Progenitor cell of endocrine pancreas (in vitro differentiated cells): ENCODE measurements at regions not wholly inside any gene's neighbourhood (a gene's known extent, or its start where the extent isn't known, plus 50 kb on each side); places are given as distances from the start of the nearest gene placed in this dataset.

Experiments
- DNase-seq: peaks from one replicate; pipeline ENCODE4 v3.0.0; 2021; ENCODE audit warnings: low spot score; ENCODE audit not compliant: unreplicated experiment
- H3K27ac Mint-ChIP-seq: 2 replicates; pipeline ENCODE4 v1.8.0; 2021; ENCODE audit warnings: mild to moderate bottlenecking, moderate library complexity, mixed read lengths
- H3K27me3 Mint-ChIP-seq: 2 replicates; pipeline ENCODE4 v1.8.0; 2021; ENCODE audit warnings: mixed read lengths
- H3K36me3 Mint-ChIP-seq: 2 replicates; pipeline ENCODE4 v1.8.0; 2022; ENCODE audit warnings: mixed read lengths; ENCODE audit not compliant: insufficient read depth
- H3K4me1 Mint-ChIP-seq: 2 replicates; pipeline ENCODE4 v1.8.0; 2021; ENCODE audit warnings: low read depth, mixed read lengths
- H3K4me3 Mint-ChIP-seq: 2 replicates; pipeline ENCODE4 v1.8.0; 2021; ENCODE audit warnings: low read depth, mild to moderate bottlenecking, moderate library complexity, mixed read lengths
- H3K9me3 Mint-ChIP-seq: 2 replicates; pipeline ENCODE4 v1.8.0; 2021; ENCODE audit warnings: low read depth, mixed read lengths
- CTCF ChIP-seq: fragments of 200-600 bp; sonication (generic); IDR thresholded peaks from one replicate; pipeline ENCODE4 v1.5.0; 2021; ENCODE audit warnings: antibody characterized with exemption, mild to moderate bottlenecking; ENCODE audit not compliant: unreplicated experiment

GRCh38 chr6:115675443-115675842 is 385.2 kb downstream of the FRK start:
- no peak overlapping the region for H3K4me3 Mint-ChIP-seq
- H3K36me3 Mint-ChIP-seq = no peaks in the 10 kb centered on the region
- H3K9me3 Mint-ChIP-seq = no peaks in the 10 kb centered on the region
- H3K27me3 Mint-ChIP-seq = no peaks in the 10 kb centered on the region
- no peak overlapping the region for H3K27ac Mint-ChIP-seq
- TF ChIP-seq CTCF = no peak
- no peak for DNase-seq
- no peaks in the 10 kb centered on the region for H3K4me1 Mint-ChIP-seq

GRCh38 chr6:115668781-115669180 is 391.9 kb downstream of the FRK start:
- DNase-seq = no peak
- TF ChIP-seq CTCF = no peak
- no peak overlapping the region for H3K27ac Mint-ChIP-seq
- H3K27me3 Mint-ChIP-seq = no peaks in the 10 kb centered on the region
- no peaks in the 10 kb centered on the region for H3K9me3 Mint-ChIP-seq
- H3K4me3 Mint-ChIP-seq = no peak overlapping the region
- H3K36me3 Mint-ChIP-seq = no peaks in the 10 kb centered on the region
- H3K4me1 Mint-ChIP-seq = peaks cover 17% of the 10 kb centered on the region

GRCh38 chr6:115668211-115668610 is 392.5 kb downstream of the FRK start:
- peak overlapping the region; percentile 56 for H3K27ac Mint-ChIP-seq
- TF ChIP-seq CTCF = no peak
- no peak overlapping the region for H3K4me3 Mint-ChIP-seq
- peaks cover 17% of the 10 kb centered on the region for H3K4me1 Mint-ChIP-seq
- no peaks in the 10 kb centered on the region for H3K36me3 Mint-ChIP-seq
- no peak for DNase-seq
- H3K9me3 Mint-ChIP-seq = no peaks in the 10 kb centered on the region
- H3K27me3 Mint-ChIP-seq = no peaks in the 10 kb centered on the region

- Mint-ChIP-seq H3K4me3 (no peak overlapping the region), H3K27ac (no peak overlapping the region), H3K4me1 (peaks cover 17% of the 10 kb centered on the region), H3K9me3 (no peaks in the 10 kb centered on the region), H3K36me3 (no peaks in the 10 kb centered on the region), H3K27me3 (no peaks in the 10 kb centered on the region)
- TF ChIP-seq CTCF = no peak
- DNase-seq = no peak
These were observed 393.1 kb downstream of the FRK start for GRCh38 chr6:115667478-115668026.

GRCh38 chr6:115666997-115667396 is 393.7 kb downstream of the FRK start:
- Mint-ChIP-seq H3K4me1 (peaks cover 17% of the 10 kb centered on the region), H3K27ac (no peak overlapping the region), H3K4me3 (no peak overlapping the region), H3K27me3 (no peaks in the 10 kb centered on the region), H3K36me3 (no peaks in the 10 kb centered on the region), H3K9me3 (no peaks in the 10 kb centered on the region)
- TF ChIP-seq CTCF = no peak
- DNase-seq = no peak
